ENCODE measurements at regions not wholly inside any gene's neighbourhood (a gene's known extent, or its start where the extent isn't known, plus 50 kb on each side); places are given as distances from the start of the nearest gene placed in this dataset.

GRCh38 chr14:83058068-83058467, 1524.4 kb upstream of the SEL1L start:
- no CpG with 5 or more reads among the region's 1 CpG for WGBS (ENCODE audit: insufficient coverage)
- H3K4me3 Mint-ChIP-seq, result no peak overlapping the region
- Histone ChIP-seq H3K4me3 (replicated peaks in 1 of 3; ENCODE audit: low read depth in 2 of 3, low read length in 3 of 3) (no peak overlapping the region), H3K9ac (ENCODE audit: insufficient read depth, low read length, poor library complexity, severe bottlenecking) (no peak overlapping the region), H3K79me2 (ENCODE audit: insufficient read depth, low read length) (no peaks in the 10 kb centered on the region), H3K27me3 (ENCODE audit: control insufficient read depth in 2 of 2, insufficient read depth in 2 of 2, low read length in 2 of 2) (no peaks in the 10 kb centered on the region), H3K9me3 (replicated peaks in 1 of 2; ENCODE audit: control insufficient read depth in 1 of 2, insufficient read depth in 1 of 2, low read length in 2 of 2) (no peaks in the 10 kb centered on the region), H3K36me3 (replicated peaks in 1 of 2; ENCODE audit: control insufficient read depth in 1 of 2, insufficient read depth in 2 of 2, low read length in 2 of 2) (no peaks in the 10 kb centered on the region), H2AFZ (ENCODE audit: insufficient read depth, low read depth, low read length, poor library complexity, severe bottlenecking) (no peak overlapping the region), H3K4me2 (replicated peaks; ENCODE audit: extremely low read depth, low read length, poor library complexity, severe bottlenecking) (no peak overlapping the region), H3K27ac (ENCODE audit: low read depth in 1 of 2, low read length in 2 of 2) (no peak overlapping the region), H3K4me1 (ENCODE audit: control insufficient read depth in 1 of 2, insufficient read depth in 2 of 2, low read length in 2 of 2) (no peaks in the 10 kb centered on the region), H4K20me1 (ENCODE audit: insufficient read depth, low read length) (no peaks in the 10 kb centered on the region)
- no peaks in the 10 kb centered on the region for H3K36me3 Mint-ChIP-seq
- H3K9me3 Mint-ChIP-seq, result peaks cover 0 to 14% (median 3%) of the 10 kb centered on the region in 7 donors
- DNase-seq, result no peak
- no peak for TF ChIP-seq CTCF (IDR thresholded peaks at IDR 0.05)
- H3K4me1 Mint-ChIP-seq, result no peaks in the 10 kb centered on the region
- no peaks in the 10 kb centered on the region for H3K27me3 Mint-ChIP-seq (ENCODE audit: low read depth in 3 of 3)
- intact Hi-C loops (cut with micrococcal nuclease), result no loop called here
- no peak overlapping the region for H3K27ac Mint-ChIP-seq

GRCh38 chr14:83071888-83072501, 1538.3 kb upstream of the SEL1L start:
- Mint-ChIP-seq H3K36me3 (no peaks in the 10 kb centered on the region), H3K27me3 (ENCODE audit: low read depth in 3 of 3) (no peaks in the 10 kb centered on the region), H3K27ac (no peak overlapping the region), H3K9me3 (peaks cover 0 to 4% (median 2%) of the 10 kb centered on the region in 7 donors), H3K4me1 (no peaks in the 10 kb centered on the region), H3K4me3 (no peak overlapping the region)
- TF ChIP-seq CTCF (IDR thresholded peaks at IDR 0.05), result peak; percentile 29
- Histone ChIP-seq H3K9ac (ENCODE audit: insufficient read depth, low read length, poor library complexity, severe bottlenecking) (no peak overlapping the region), H3K4me2 (replicated peaks; ENCODE audit: extremely low read depth, low read length, poor library complexity, severe bottlenecking) (no peak overlapping the region), H3K27me3 (ENCODE audit: control insufficient read depth in 2 of 2, insufficient read depth in 2 of 2, low read length in 2 of 2) (no peaks in the 10 kb centered on the region), H3K27ac (ENCODE audit: low read depth in 1 of 2, low read length in 2 of 2) (no peak overlapping the region), H3K4me3 (replicated peaks in 1 of 3; ENCODE audit: low read depth in 2 of 3, low read length in 3 of 3) (no peak overlapping the region), H3K79me2 (ENCODE audit: insufficient read depth, low read length) (no peaks in the 10 kb centered on the region), H2AFZ (ENCODE audit: insufficient read depth, low read depth, low read length, poor library complexity, severe bottlenecking) (no peak overlapping the region), H3K36me3 (replicated peaks in 1 of 2; ENCODE audit: control insufficient read depth in 1 of 2, insufficient read depth in 2 of 2, low read length in 2 of 2) (no peaks in the 10 kb centered on the region), H3K4me1 (ENCODE audit: control insufficient read depth in 1 of 2, insufficient read depth in 2 of 2, low read length in 2 of 2) (no peaks in the 10 kb centered on the region), H4K20me1 (ENCODE audit: insufficient read depth, low read length) (no peaks in the 10 kb centered on the region), H3K9me3 (replicated peaks in 1 of 2; ENCODE audit: control insufficient read depth in 1 of 2, insufficient read depth in 1 of 2, low read length in 2 of 2) (no peaks in the 10 kb centered on the region)
- intact Hi-C loops (cut with micrococcal nuclease), result no loop called here
- no CpG with 5 or more reads among the region's 5 CpGs for WGBS (ENCODE audit: insufficient coverage)
- peak in 1 of 3 donors; percentile 1 for DNase-seq

All from CD14-positive monocyte (primary cell).